C1 segment of cervical spinal cord (tissue), 14 donors: ENCODE measurements at regions not wholly inside any gene's neighbourhood (a gene's known extent, or its start where the extent isn't known, plus 50 kb on each side); places are given as distances from the start of the nearest gene placed in this dataset.
"Not testable (repeated sequence)": the region's sequence is repeated elsewhere in the genome, so short reads cannot be mapped to it uniquely, and the experiment has no call there.

ENCODE experiments used
- DNase-seq, 14 donors: peaks; one replicate each; lab custom pipeline; 2025; lab: John Stamatoyannopoulos, UW

DNA sequence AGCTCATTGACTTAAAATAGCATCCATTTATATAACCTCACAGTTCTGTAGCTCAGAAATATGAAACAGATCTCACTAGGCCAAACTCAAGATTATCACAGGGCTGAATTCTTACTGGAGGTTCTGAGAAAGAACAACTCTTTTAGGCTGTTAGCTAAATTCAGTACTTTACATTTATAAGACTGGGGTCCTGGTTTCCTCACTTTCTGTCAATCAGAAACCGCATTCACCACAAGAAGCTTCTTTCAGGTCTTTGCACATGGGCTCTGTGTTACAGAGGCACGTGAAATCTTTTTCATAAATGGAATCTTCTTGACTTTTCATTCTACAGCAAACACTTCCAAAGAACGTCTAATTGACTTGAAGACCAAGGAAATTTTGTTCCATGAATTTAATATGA, 876.3 kb upstream of the FOXG1 start:
- DNase-seq: no peak

DNA sequence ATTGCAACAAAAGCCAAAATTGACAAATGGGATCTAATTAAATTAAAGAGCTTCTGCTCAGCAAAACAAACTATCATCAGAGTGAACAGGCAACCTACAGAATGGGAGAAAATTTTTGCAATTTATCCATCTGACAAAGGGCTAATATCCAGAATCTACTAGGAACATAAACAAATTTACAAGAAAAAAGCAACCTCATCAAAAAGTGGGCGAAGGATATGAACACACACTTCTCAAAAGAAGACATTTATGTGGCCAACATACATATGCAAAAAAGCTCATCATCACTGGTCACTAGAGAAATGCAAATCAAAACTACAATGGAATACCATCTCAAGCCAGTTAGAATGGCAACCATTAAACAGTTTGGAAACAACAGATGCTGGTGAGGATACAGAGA, 858.1 kb upstream of the FOXG1 start:
- DNase-seq: not testable (repeated sequence)

DNA sequence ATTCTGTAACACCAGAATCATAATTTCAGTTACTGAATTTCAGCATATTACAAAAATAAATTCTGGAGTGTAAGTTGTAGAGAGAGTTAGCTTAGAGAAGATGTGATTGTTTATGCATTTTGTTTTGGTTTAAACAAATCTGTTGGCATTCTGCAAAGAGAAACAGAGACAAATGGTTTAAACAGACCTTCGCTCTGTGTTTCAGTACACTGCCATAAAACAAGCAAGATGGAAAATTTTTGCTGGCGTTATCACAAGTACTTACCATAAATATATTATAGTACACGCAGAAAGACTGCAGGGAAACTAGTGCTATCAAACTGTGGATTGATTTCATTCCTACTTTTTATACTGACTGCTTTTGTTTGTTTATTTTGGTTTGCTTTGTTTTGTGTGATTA, 850.3 kb upstream of the FOXG1 start:
- DNase-seq: no peak

DNA sequence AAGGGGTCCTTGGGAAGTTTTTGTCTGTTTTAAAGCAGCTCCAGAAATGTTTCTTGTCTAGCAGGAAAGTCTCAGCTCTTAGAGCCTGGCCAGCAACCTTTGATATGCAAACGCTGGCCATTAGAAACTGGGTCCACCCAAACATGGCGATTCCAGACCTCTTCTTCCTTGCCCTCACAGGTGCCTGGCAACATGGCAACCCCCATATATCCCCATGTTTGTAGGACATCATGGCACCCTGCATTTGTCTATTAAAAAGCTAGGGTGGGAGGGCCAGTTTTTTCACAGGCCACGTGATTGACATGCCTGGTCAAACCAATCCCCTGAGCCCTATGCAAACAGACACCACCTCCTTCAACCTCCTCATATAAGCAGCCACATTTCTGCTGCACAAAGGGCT, 848.7 kb upstream of the FOXG1 start:
- DNase-seq: no peak

DNA sequence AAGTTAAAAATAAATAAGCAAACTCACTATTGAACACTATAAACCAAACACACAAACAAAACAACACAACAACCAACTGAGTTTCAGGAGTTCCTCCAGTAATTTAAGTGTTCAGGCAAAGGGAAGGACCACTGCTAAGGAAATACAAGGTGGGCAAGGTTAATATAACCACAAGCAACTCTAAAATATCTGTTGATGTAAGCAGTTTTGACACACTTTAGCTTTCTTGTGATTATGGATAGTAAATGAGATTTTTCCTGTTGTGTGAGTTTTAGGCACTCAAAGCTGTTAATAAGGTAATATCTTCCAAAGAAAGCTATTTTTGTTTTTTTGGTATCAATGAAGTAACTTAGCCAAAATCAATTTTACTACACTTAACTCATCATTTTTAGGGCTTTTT, 839.1 kb upstream of the FOXG1 start:
- no peak for DNase-seq

DNA sequence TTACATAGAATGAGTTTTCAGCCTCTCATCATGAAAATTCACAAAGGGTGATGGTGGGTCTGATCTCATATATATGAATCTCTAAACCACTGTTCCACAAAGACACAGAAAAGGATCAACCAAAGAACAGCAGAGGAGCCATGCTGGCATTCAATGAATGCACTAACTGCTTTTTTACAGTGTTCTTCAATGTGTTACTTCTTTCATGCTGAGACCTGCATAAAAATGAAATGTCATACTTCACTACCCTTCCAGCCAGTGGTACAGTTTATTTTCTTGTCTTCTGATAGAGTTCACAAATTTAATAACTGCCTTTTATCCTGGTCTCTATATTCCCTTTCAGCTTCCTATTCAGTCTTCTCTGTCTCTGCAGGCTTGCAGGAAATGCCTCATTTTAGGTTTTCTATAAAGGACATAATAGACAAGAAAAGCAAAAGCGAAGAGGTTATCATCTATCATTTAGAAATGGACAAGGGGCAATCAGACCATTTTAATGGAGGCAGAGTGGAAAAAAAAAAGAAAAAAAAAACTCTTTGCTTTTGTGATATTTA, 836.7 kb upstream of the FOXG1 start:
- no peak for DNase-seq

DNA sequence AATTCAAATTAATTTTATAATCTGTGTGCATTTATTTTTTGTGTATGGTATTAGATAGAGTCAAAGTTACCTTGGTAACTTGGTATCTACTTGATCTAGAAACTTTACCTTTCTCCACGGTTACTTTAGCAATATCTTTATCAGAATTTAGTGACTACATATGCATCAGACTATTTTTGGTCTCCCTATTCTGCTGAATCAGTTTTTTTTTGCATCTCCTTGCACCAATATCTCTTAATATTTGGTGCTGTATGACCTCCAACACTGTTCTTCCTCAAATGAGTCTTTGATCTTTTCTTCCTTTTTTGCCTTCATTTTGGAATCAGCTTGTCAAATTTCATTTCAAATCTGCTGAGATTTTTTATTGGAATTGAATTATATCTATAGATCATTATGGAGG, 828.2 kb upstream of the FOXG1 start:
- no peak for DNase-seq

DNA sequence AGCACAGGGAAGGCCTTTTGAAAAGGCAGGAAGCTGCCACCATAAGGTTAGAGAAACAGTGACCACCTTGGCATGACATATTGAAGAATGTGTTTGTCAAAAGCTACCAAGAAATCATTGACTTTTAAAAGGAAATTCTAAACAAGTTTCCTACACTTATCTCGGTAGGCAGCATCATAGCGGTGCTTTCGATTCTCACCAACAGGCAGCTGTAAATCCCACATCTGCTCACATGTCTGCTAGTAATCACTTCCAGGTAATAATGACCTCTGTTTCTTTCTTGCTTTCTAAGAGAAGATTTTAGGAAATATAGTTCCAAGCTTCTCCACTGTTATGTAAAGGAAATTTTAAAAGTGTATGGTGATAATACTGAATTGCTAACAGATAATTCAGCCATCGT, 821.1 kb upstream of the FOXG1 start:
- DNase-seq: no peak

DNA sequence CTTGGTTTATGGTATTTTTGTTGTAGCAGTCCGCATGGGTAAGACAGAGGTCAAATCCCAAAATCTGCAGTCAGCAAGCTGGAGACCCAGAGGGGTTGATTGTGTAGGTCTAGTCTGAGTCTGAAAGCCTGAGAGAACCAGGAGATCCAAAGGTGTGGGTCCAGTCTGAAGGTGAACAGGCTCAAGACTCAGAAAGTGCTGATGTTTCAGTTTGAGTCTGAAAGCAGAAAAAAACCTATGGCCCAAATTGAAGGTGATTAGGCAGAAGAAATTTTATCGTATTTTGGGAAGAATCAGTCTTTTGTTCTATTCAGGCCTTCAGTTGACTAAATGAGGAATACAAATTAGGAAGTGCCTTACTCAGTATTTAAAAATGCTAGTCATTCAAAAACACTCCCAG, 807.8 kb upstream of the FOXG1 start:
- DNase-seq: no peak

DNA sequence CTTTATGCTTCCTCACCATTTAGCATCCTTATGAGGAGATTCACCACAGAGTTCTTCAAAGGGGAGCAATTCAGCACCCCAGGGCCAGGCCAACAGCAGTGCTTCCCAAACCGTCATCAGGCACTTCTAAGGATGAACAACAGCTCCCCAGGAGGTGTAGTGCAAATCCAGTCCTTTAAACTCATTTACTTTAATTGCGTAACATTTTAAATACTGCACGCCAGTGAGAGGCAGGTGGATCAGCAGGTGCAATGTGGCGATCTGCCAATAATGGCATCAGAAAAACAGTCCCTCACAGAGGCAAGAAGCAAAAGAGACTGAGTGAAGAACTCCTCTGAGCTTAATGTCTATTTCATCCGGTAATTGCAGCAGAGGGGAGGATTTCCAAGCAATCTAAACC, 770.9 kb upstream of the FOXG1 start:
- no peak for DNase-seq

DNA sequence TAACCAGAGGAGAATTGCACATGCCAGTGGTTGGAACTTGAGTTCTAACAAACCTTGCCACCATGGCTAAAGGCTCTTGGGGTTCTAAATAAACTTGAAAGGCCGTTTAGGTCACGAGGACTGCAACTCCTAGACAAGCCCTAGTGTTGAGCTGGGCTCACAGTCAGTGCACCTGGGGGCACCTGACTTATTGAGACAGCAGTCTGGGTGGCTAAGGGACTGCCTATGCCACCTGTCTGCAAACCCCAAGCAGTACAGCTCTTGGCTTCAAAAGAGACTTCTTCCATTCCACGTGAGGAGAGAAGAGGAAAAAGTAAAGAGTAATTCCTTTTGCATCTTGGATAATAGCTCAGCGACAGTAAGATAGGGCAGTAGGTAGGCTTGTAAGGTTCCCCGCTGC, 765.6 kb upstream of the FOXG1 start:
- DNase-seq: no peak

DNA sequence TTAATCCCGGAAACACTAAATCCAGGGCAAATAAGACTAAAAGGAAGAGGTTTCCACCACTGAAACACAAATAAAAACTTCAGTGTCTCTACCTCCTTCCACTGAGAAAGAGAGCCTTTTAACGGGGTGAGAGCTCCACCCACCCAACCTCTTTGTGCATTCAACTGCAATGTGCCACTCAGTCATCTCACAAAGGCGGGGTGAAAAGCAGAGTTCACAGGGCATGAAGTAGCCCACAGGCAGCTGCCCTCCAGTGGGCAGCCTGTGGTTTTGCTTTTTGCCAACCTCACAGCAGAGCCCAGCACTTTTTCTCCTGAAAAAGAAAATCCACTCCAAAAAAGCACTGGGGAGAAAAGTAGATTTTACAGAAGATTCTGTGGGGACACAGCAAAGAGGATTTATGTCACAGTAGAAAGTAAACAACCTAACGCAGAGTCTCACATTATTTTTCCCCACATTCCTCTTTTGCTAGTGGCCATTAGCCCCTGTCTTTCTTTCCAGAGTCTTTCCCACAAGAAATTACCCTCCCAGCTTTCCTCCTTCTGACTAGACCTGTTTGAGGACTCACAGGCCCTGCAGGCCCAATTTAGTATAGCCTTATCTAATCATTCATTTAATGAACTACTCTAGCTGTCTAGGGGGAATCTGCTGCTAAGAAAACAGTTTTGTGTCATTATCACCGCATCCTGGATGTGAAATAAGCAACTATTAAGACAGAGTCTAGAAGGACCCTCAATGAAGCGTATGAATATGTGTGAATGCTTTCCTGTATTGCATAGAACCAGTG, 753.8 kb upstream of the FOXG1 start:
- DNase-seq: no peak

DNA sequence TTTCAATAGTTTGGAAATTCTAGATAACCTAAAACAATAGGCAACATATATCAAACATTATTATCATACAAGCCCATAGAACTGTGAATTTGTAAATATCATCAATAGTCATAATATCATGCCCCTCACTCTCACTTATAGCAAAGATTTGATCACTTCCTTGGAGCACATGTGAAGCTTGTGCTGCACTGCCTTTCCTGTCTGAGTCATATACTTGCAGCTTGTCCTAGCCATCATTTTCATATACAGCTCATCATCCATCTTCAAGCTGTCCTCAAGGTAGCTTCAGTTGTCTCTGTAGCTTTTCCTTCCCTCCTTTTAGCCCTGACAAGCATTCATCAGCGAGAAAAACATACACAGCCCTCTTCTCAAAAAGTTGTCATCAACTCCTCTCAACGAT, 746.5 kb upstream of the FOXG1 start:
- DNase-seq: no peak

DNA sequence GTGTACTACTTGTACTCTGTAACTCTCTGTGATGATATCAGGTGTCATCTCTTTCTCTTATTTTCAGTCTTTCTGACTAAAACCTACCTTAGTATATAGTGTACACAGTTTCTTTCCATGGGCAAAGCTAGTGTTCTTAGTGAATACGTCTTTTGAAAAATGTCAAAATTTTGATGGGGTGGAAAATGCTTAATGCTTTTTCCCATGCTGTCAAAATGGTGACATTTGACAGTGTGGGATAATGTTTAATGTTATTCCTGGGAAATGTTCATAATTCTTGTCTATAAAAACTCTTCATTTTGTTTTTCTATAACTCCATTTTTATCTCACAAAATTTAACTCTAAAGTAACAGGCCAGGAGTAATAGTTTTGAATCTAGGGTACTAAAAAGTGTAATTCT, 742.7 kb upstream of the FOXG1 start:
- DNase-seq: no peak

DNA sequence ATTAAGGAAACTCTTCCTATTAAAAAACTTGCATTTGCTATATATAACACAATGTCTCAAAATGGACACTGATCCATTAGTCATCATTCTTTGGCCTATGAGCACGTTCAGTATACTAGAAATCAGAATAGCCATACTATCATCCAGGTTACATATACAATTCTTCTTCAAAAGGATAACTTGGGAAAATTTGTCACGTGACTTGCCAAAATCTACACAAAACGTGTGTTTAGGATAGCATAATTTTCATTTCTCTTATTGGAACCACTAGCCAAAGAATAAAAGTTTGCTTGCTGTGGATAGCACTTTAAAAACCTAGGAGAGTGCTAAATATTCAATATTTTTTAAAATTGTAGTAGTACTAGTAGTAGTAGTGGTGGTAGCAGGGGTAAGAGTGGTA, 714.3 kb upstream of the FOXG1 start:
- no peak for DNase-seq

DNA sequence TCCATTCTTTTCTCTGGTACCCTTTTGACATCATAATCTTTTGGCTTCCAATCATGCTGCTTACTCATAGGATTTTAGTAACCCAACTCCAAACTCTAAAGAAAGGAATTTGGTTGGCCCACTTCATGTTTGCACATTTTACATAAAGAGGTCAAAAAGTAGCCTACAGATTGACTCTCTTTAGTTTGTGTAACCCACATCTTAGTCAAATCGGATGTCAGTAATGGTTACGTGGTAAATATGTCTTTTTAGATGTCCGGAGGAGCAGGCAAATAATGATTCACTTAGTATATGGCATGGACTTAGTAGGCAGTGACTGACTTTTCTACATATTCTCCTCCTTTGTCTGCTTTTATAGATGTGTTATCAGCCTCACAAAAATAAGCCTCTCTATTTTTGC, 711.6 kb upstream of the FOXG1 start:
- no peak for DNase-seq

DNA sequence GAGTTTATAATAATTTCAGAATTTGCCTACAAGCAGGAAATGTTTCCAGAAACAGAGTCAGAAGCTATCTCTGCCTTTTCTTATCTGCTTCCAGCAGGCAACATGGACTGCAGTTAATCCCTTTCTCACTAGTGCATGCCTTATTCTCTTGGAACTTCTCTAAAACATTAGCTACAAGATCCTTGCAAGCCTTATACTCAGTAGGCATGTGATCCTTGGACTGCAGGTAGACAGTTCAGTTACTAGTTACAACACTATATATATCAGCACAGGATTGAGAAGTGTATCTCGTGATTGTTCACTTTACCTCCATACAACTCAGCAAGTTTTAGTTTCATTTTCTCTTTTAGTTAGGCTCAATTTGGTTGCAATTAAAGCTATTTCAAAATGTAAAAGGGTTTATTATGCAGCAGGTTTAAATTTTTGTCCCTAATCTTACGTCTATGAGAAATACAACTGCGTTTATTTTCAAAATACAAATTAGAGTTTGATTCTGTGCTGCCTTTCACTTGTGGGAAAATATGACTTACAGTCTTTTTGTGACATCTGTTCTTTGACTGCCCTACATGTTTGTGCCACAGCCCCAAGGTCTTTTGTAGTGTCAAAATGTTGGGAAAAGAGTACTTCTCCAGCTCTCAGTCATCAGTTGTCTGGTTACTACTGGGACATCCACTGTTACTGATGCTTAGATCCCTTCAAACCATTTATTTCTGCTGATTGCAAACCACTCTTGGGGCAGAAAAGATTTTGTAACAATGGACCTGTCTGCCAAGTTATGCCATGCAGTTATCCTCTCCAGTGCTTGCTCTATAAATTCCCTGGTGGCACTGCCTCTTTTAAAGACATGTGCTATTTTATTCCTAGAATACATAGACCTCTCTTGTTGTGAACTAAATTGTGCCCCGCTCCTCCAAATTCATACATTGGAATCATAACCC, 709.0 kb upstream of the FOXG1 start:
- DNase-seq: peak in 2 of 14 donors; percentile 2 to 7

DNA sequence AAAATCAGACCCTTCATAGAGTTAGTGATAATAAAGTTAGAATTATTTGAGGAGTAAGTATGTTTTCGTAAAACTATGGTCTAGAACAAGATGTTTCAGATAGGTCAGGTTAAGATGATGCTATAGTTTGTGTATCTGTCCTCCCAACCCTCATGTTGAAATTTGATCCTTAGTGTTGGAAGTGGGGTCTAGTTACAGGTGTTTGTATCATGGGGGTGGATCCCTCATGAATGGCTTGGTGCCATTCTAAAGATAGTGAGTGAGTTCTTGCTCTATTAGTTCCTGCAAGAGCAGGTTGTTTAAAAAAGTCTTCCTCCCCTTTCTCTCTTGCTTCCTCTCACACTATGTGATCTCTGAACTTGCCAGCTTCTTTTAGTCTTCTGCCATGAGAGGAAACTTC, 707.3 kb upstream of the FOXG1 start:
- no peak for DNase-seq

DNA sequence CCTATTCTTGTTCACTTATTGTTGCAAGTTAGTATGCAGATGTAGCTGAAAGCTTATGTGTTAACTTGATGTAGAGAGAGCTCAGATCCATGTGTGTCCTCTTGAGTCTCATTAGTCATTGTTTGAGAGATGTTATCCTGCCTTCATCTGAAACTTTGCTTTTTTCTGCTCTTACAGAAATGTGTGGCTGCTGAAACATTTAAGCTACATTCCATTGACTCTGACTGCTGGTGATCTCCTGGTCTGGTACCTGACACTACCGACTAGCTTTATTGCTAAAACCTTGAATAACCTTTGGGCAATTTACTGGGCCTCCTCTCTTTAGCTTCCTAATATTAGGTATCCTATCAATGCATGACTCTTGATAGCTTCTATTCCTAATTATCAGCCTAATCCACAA, 705.6 kb upstream of the FOXG1 start:
- no peak for DNase-seq

DNA sequence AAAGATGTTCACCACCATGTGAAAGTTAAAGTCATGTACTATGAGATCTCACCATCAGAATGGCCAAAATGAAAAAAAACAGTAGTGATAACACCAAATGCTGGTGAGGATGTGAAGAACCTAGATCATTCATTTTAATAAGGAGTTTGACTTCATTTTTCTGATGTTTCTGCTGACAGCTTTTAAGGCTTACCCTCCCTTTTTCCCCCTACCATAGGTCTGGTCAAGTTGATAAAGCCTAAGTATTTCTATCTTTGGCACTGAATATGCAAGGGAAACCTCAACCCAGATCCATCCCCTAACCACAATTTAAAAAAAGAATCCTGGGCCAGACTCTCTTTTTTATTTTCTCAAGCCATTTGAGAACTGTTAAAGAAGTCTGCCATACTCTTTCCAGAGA, 689.6 kb upstream of the FOXG1 start:
- DNase-seq: no peak

DNA sequence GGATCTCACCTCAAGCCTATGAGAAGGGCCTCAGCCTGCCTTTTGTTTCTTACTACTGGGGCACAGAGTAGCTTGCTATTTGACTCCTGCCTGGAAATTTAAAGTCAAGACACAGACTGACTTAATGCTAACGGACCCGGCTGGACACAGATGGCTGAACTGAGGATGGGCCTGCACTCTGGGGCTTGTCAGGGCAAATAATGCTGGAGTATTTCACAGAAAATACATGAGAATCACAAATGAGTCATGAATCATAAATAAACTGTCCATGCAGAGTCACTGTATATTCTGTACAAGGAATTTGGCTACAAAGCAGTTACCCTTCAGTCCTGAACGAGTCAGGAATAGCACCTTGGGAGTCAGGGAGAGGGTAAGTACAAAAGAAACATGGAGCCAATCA, 683.2 kb upstream of the FOXG1 start:
- DNase-seq: no peak

DNA sequence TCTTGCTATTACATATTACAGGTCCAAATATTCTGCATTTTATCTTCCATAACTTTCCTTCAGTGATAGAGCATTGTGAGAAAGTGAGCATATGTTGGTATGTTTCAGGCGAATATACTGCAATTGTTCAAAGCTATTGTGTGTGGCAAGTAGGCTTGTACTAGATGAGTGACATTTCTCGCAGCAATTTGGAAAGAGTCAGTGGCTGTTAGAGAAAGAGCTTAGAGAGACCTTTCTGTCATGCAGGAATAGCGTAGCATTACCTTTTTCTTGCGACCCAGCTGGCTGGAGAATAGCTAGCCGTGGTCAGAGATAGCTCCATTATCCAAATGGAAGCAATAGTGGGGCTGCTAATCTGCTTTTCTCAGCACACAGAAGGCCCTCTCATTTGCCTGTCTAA, 678.5 kb upstream of the FOXG1 start:
- no peak for DNase-seq

DNA sequence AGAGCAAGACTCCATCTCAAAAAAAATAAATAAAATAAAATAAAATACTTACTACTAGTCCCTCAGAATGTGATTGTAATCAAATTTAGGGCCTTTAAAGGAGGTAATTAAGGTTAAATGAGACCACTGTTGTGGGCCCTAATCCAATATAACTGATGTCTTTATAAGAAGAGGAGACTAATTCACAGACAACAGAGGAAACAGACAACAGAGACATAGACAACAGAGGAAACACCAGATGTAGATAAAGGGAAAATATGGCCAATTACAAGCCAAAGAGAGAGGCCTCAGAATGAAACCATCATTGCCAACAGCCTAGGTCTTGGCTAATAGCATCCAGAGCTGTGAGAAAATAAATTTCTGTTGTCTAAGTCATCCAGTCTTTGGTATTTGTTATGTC, 669.0 kb upstream of the FOXG1 start:
- DNase-seq: no peak
